Renal cortex interstitium (tissue), 11 donors: ENCODE measurements at regions not wholly inside any gene's neighbourhood (a gene's known extent, or its start where the extent isn't known, plus 50 kb on each side); places are given as distances from the start of the nearest gene placed in this dataset.

ENCODE experiments used
- DNase-seq, 11 donors: peaks; one replicate each; pipeline ENCODE4 v3.0.0-alpha.2; 2013; ENCODE audit warnings: low read depth in 9 of 11, low spot score in 4 of 11; ENCODE audit errors: extremely low read depth in 1 of 11

- DNase-seq: no peak
These were observed 75.6 kb upstream of the BCL11B start for GRCh38 chr14:99347561-99347960.

GRCh38 chr14:99346470-99347080, 74.6 kb upstream of the BCL11B start:
- no peak for DNase-seq

- no peak for DNase-seq
These were observed 73.5 kb upstream of the BCL11B start for GRCh38 chr14:99345472-99345871.

DNA sequence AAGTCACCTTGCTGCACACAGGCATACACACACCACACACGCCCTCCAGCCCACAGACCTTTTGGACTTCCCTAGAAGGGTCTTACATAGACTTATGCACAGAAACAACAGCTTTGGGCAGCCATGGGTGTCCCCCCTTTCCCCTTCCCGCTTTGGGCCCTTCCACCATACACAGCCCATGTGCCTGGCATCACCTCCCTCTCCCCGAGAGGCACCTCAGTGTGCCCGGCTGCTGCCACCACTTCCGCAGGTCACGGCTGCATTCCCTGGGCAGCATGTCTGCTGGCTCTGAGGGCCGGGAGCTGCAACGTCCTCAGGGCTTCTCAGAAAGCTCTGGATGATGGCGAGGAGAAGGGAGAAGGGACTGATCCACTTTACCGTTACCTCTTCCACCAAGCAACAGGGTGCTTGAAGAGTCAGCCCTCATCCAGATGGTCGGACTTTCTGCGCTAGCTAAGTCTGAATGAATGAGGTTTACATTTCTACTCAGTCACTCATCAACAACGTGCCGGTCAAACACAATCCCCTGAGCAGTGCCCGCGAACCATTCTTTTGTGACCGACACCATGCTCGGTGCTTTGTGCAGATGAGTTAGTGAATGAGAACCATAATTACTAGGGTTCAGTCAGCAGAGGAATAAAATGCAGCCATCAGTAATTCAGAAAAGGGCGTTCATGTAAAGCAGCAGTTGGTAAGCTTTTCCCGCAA, 72.2 kb upstream of the BCL11B start:
- DNase-seq: no peak

GRCh38 chr14:99342906-99343305, 70.9 kb upstream of the BCL11B start:
- DNase-seq: no peak

- no peak for DNase-seq
These were observed 70.2 kb upstream of the BCL11B start for GRCh38 chr14:99342204-99342603.

DNA sequence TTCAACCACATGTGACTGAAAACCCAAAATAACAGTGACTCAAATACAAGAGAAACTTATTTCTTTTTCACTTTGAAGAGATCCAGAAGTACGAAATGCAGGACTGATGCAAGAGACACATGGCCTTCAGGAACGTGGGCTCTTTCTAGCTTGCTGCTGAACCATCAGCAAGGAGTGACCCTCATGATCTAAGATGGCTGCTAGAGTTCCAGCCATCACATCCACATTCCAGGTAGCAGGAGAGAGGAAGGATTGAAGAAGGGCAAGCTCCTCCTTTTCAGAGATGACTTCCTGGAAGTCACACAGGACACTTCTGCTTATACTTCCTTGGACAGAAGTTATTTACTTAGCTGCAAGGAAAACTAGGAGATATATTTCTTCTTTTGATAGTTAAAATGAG, 67.6 kb upstream of the BCL11B start:
- no peak for DNase-seq

GRCh38 chr14:99338313-99338712, 66.3 kb upstream of the BCL11B start:
- no peak for DNase-seq

GRCh38 chr14:99333841-99334635, 62.0 kb upstream of the BCL11B start:
- no peak for DNase-seq

DNA sequence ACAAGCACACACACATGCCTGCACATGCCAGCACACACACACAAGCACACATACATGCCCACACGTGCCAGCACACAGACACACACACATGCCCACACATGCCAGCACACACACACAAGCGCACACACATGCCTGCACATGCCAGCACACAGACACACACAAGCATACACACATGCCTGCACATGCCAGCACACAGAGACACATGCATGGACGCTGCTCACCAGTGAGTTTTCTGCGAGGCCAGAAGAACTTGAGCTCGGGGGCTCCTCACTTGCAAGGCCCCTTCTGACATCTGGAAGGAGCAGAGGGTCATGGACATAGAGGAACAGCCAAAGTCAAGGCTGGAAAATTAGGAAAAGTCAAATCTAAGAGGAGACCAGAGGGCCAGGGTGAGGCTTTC, 61.2 kb upstream of the BCL11B start:
- no peak for DNase-seq

- no peak for DNase-seq
These were observed 59.8 kb upstream of the BCL11B start for GRCh38 chr14:99331811-99332210.

- DNase-seq: no peak
These were observed 58.6 kb upstream of the BCL11B start for GRCh38 chr14:99330316-99331240.

- DNase-seq: no peak
These were observed 57.8 kb upstream of the BCL11B start for GRCh38 chr14:99329711-99330315.

DNA sequence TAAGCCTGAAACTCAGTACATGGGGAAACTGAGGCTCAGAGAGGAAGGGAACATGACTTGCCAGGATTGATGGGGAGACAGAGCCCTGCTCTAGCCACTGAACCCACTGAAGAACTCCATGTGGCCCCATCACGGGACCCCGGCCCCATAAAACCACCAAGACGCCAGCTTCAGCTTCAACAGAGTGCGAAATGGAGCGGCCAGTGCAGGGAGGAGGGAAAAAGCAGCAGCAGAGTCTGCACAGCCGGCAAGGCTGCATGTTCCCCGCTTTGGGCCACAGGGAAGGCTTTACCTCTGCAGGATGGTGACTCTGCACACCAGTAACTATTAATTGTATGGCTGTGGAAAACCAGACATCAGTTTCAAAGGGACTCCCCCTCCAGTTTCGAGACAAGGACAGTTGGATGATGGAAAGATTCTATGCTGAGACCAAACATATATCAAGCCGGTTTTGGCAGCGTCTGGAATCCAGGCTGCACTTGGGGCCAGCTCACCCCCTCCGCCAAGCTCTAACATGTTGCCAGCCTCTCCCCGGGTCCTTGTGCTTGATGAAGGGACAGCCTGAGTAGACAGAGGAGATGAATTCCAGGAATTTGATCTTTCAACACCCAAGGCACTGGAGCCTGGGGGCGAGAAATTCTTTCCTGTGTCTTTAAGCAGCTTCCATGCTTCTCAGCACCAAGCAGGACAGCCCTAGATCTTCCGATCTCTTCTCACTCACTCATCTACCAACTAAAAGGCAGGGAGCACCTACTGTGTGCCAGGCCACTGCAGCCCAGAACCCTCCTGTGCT, 55.7 kb upstream of the BCL11B start:
- peak in 4 of 11 donors; percentile 20 to 32 (median 22) for DNase-seq

- no peak for DNase-seq
These were observed 55.1 kb upstream of the BCL11B start for GRCh38 chr14:99327050-99327449.

GRCh38 chr14:99326041-99326710, 54.2 kb upstream of the BCL11B start:
- no peak for DNase-seq

DNA sequence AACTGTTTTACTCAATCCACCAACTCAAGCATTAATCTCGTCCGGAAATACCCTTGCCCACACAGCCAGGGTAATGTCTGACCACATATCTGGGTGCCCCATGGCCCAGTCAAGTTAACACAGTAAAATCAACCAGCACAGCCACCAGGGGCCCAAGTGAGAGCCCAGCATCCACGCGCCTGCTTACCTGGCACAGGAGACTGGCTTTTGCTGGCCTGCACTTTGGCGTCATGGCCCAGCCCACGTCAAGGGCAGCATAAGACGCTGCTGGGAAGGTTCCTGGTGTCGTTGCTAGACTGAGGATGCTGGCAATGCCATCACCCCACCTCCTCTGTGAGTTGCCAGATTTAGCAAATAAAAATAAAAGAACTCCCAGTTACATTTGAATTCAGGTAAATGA, 53.6 kb upstream of the BCL11B start:
- no peak for DNase-seq

- no peak for DNase-seq
These were observed 53.0 kb upstream of the BCL11B start for GRCh38 chr14:99325016-99325415.
